Endodermal cell (in vitro differentiated cells): ENCODE measurements at regions not wholly inside any gene's neighbourhood (a gene's known extent, or its start where the extent isn't known, plus 50 kb on each side); places are given as distances from the start of the nearest gene placed in this dataset.
"Not testable (repeated sequence)": the region's sequence is repeated elsewhere in the genome, so short reads cannot be mapped to it uniquely, and the experiment has no call there.

Experiments
- DNase-seq: peaks from one replicate; pipeline ENCODE4 v3.0.0-alpha.2; 2017
- H3K27ac ChIP-seq: 2 replicates; pipeline ENCODE4 v1.5.1; 2013; ENCODE audit warnings: mild to moderate bottlenecking, low read depth, low read length, moderate library complexity
- H3K27me3 ChIP-seq: 2 replicates; pipeline ENCODE4 v1.6.1; 2013; ENCODE audit warnings: mild to moderate bottlenecking, low read length, moderate library complexity; ENCODE audit not compliant: insufficient read depth, control insufficient read depth, poor library complexity, severe bottlenecking
- H3K36me3 ChIP-seq: 2 replicates; pipeline ENCODE4 v1.7.0; 2013; ENCODE audit warnings: mild to moderate bottlenecking, low read length, moderate library complexity; ENCODE audit not compliant: control insufficient read depth, insufficient read depth
- H3K4me1 ChIP-seq: one replicate; pipeline ENCODE4 v1.7.0; 2013; ENCODE audit warnings: low read length; ENCODE audit not compliant: control insufficient read depth, insufficient read depth
- H3K4me3 ChIP-seq: 2 replicates; pipeline ENCODE4 v1.5.1; 2013; ENCODE audit warnings: mild to moderate bottlenecking, low read length, moderate library complexity
- H3K9ac ChIP-seq: 2 replicates; pipeline ENCODE4 v1.6.1; 2013; ENCODE audit warnings: mild to moderate bottlenecking, low read length, moderate library complexity; ENCODE audit not compliant: poor library complexity, severe bottlenecking; ENCODE audit errors: extremely low read depth
- H3K9me3 ChIP-seq: 2 replicates; pipeline ENCODE4 v1.6.1; 2013; ENCODE audit warnings: mild to moderate bottlenecking, low read length, moderate library complexity; ENCODE audit not compliant: control insufficient read depth
- H3K27ac Mint-ChIP-seq: 2 replicates; pipeline ENCODE4 v1.8.0; 2020; ENCODE audit warnings: mixed read lengths
- H3K27me3 Mint-ChIP-seq: 2 replicates; pipeline ENCODE4 v1.8.0; 2021; ENCODE audit warnings: mild to moderate bottlenecking, mixed read lengths; ENCODE audit not compliant: insufficient read depth
- H3K36me3 Mint-ChIP-seq: 2 replicates; pipeline ENCODE4 v1.8.0; 2020; ENCODE audit warnings: low read depth, mixed read lengths
- H3K4me1 Mint-ChIP-seq: 2 replicates; pipeline ENCODE4 v1.8.0; 2020; ENCODE audit warnings: mixed read lengths
- H3K4me3 Mint-ChIP-seq: 2 replicates; pipeline ENCODE4 v1.8.0; 2020; ENCODE audit warnings: mild to moderate bottlenecking, moderate library complexity, mixed read lengths
- H3K9me3 Mint-ChIP-seq: 2 replicates; pipeline ENCODE4 v1.8.0; 2020; ENCODE audit warnings: mild to moderate bottlenecking, mixed read lengths
- CTCF ChIP-seq: fragments of 200-600 bp; sonication (generic); conservative IDR thresholded peaks from 2 replicates; pipeline ENCODE4 v1.5.0; 2021; ENCODE audit warnings: antibody characterized with exemption, mild to moderate bottlenecking
- WGBS, 2 experiments: methylation state at CpG; one replicate each; pipeline versions ENCODE4 v1.1.5 to v1.1.7; 2013; ENCODE audit warnings: missing lambda C conversion rate in 2 of 2, mixed read lengths in 1 of 2; ENCODE audit not compliant: insufficient coverage in 1 of 2, insufficient read length in 1 of 2; 5-methylcytosine and 5-hydroxymethylcytosine counted together

GRCh38 chr18:30679285-30679930 is 363.1 kb downstream of the DSC3 start:
- Mint-ChIP-seq H3K27ac (no peak overlapping the region), H3K4me3 (no peak overlapping the region), H3K36me3 (no peaks in the 10 kb centered on the region), H3K4me1 (no peaks in the 10 kb centered on the region), H3K27me3 (no peaks in the 10 kb centered on the region), H3K9me3 (peaks cover 7% of the 10 kb centered on the region)
- Histone ChIP-seq H3K36me3 (no peaks in the 10 kb centered on the region), H3K9ac (no peak overlapping the region), H3K9me3 (peaks cover 4% of the 10 kb centered on the region), H3K4me3 (no peak overlapping the region), H3K27ac (no peak overlapping the region), H3K27me3 (no peaks in the 10 kb centered on the region), H3K4me1 (no peaks in the 10 kb centered on the region)
- TF ChIP-seq CTCF = no peak
- no peak for DNase-seq
- 93% methylated on average over 5 of the region's 5 CpGs; no CpG with 5 or more reads in 1 of the 2 experiments for WGBS, 2 experiments

- not testable (repeated sequence) for H3K27ac ChIP-seq, H3K9me3 Mint-ChIP-seq, H3K9ac ChIP-seq, H3K4me1 Mint-ChIP-seq, H3K27ac Mint-ChIP-seq, DNase-seq, H3K4me3 ChIP-seq, H3K27me3 Mint-ChIP-seq, H3K36me3 Mint-ChIP-seq, H3K4me3 Mint-ChIP-seq, H3K27me3 ChIP-seq, H3K9me3 ChIP-seq, H3K4me1 ChIP-seq, H3K36me3 ChIP-seq
- 95% methylated on average over 5 of the region's 5 CpGs; no CpG with 5 or more reads in 1 of the 2 experiments for WGBS, 2 experiments
Measured at GRCh38 chr18:30677813-30678212, 364.7 kb downstream of the DSC3 start.

- H3K27me3 ChIP-seq = no peaks in the 10 kb centered on the region
- no peaks in the 10 kb centered on the region for H3K4me1 ChIP-seq
- 58 to 68% methylated on average over 3 to 4 of the region's 4 CpGs for WGBS, 2 experiments
- H3K9ac ChIP-seq = no peak overlapping the region
- TF ChIP-seq CTCF = no peak
- Mint-ChIP-seq H3K4me1 (no peaks in the 10 kb centered on the region), H3K27me3 (no peaks in the 10 kb centered on the region), H3K36me3 (peaks cover 2% of the 10 kb centered on the region), H3K9me3 (peaks cover 18% of the 10 kb centered on the region), H3K4me3 (no peak overlapping the region), H3K27ac (no peak overlapping the region)
- no peak overlapping the region for H3K27ac ChIP-seq
- H3K36me3 ChIP-seq = no peaks in the 10 kb centered on the region
- peaks cover 10% of the 10 kb centered on the region for H3K9me3 ChIP-seq
- H3K4me3 ChIP-seq = no peak overlapping the region
- no peak for DNase-seq
Measured at GRCh38 chr18:30676053-30676480, 366.5 kb downstream of the DSC3 start.

- WGBS, 2 experiments = 100% methylated on average over 2 of the region's 2 CpGs; no CpG with 5 or more reads in 1 of the 2 experiments
Measured at GRCh38 chr18:30675493-30675892, 367.0 kb downstream of the DSC3 start.

More at GRCh38 chr18:30675493-30675892, 367.0 kb downstream of the DSC3 start:
- H3K36me3 ChIP-seq = no peaks in the 10 kb centered on the region
- Mint-ChIP-seq H3K9me3 (peaks cover 18% of the 10 kb centered on the region), H3K27me3 (no peaks in the 10 kb centered on the region), H3K4me3 (no peak overlapping the region), H3K27ac (no peak overlapping the region), H3K4me1 (no peaks in the 10 kb centered on the region), H3K36me3 (peaks cover 2% of the 10 kb centered on the region)
- DNase-seq = no peak
- H3K9me3 ChIP-seq = peaks cover 10% of the 10 kb centered on the region
- TF ChIP-seq CTCF = no peak
- no peaks in the 10 kb centered on the region for H3K4me1 ChIP-seq
- H3K4me3 ChIP-seq = no peak overlapping the region
- no peak overlapping the region for H3K27ac ChIP-seq
- no peaks in the 10 kb centered on the region for H3K27me3 ChIP-seq
- H3K9ac ChIP-seq = no peak overlapping the region
